Testis (tissue), 2 donors: ENCODE measurements at regions not wholly inside any gene's neighbourhood (a gene's known extent, or its start where the extent isn't known, plus 50 kb on each side); places are given as distances from the start of the nearest gene placed in this dataset.

Experiments
- CTCF ChIP-seq, 3 experiments: fragments of 450-650 bp in 2 of 3; fragments of 200-600 bp in 1 of 3; sonication (generic) in 1 of 3; IDR thresholded peaks; one replicate each; pipeline ENCODE4 v1.5.1; 2016 to 2019; ENCODE audit warnings: antibody characterized with exemption in 3 of 3, mild to moderate bottlenecking in 2 of 3, moderate library complexity in 1 of 3
- POLR2A ChIP-seq: fragments of 450-650 bp; IDR thresholded peaks from one replicate; pipeline ENCODE4 v1.6.1; 2017; ENCODE audit warnings: antibody characterized with exemption, mild to moderate bottlenecking, moderate library complexity

- TF ChIP-seq CTCF (IDR thresholded peaks at IDR 0.05) (no peak), POLR2A (no peak)
Observed at GRCh38 chr6:164700497-164700896, 608.9 kb downstream of the C6orf118 start.
